ENCODE measurements at regions not wholly inside any gene's neighbourhood (a gene's known extent, or its start where the extent isn't known, plus 50 kb on each side); places are given as distances from the start of the nearest gene placed in this dataset.

- DNase-seq (ENCODE audit: low read depth, low spot score) = no peak
- Histone ChIP-seq H4K20me1 (ENCODE audit: control insufficient read depth, extremely low read depth, insufficient read depth, low read length) (no peaks in the 10 kb centered on the region), H3K27ac (ENCODE audit: control insufficient read depth, insufficient read depth, low read length) (no peak overlapping the region), H3K27me3 (ENCODE audit: control insufficient read depth, extremely low read depth, insufficient read depth, low read length) (no peaks in the 10 kb centered on the region), H3K9me3 (ENCODE audit: control insufficient read depth, low read depth, low read length) (no peaks in the 10 kb centered on the region), H3K4me1 (ENCODE audit: control insufficient read depth, extremely low read depth, insufficient read depth, low read length) (no peaks in the 10 kb centered on the region), H2AFZ (ENCODE audit: control insufficient read depth, low read length) (no peak overlapping the region), H3K4me2 (ENCODE audit: control insufficient read depth, extremely low read depth, insufficient read depth, low read depth, low read length) (no peak overlapping the region), H3K36me3 (ENCODE audit: control insufficient read depth in 2 of 2, extremely low read depth in 1 of 2, insufficient read depth in 2 of 2, low read length in 2 of 2) (no peaks in the 10 kb centered on the region), H3K79me2 (ENCODE audit: control insufficient read depth, insufficient read depth, low read length) (no peaks in the 10 kb centered on the region), H3K4me3 (ENCODE audit: control insufficient read depth in 2 of 3, extremely low read depth in 1 of 3, insufficient read depth in 2 of 3, low read depth in 1 of 3, low read length in 3 of 3) (no peak overlapping the region), H3K9me1 (ENCODE audit: control insufficient read depth, extremely low read depth, insufficient read depth, low read length) (no peaks in the 10 kb centered on the region), H3K9ac (ENCODE audit: control insufficient read depth, extremely low read depth, insufficient read depth, low read length) (no peak overlapping the region)
- no peak for FAIRE-seq
- dilution Hi-C loops (cut with MboI; ENCODE audit: extremely low pct_ligation_motif_present, low sequenced_read_pairs) = no loop called here
- no peak for TF ChIP-seq CTCF (optimal IDR thresholded peaks at IDR 0.05 in 1 of 3, IDR thresholded peaks at IDR 0.05 in 1 of 3, conservative IDR thresholded peaks at IDR 0.05 in 1 of 3; ENCODE audit: extremely low read depth in 1 of 3, insufficient read depth in 2 of 3, low read length in 3 of 3)
- no peak for TF ChIP-seq EZH2 (IDR thresholded peaks at IDR 0.05; ENCODE audit: low read length)
These were observed 850.8 kb upstream of the RBFOX1 start for GRCh38 chr16:6481894-6482293.

GRCh38 chr16:6453742-6454141, 878.9 kb upstream of the RBFOX1 start:
- Histone ChIP-seq H2AFZ (ENCODE audit: control insufficient read depth, low read length) (no peak overlapping the region), H3K9ac (ENCODE audit: control insufficient read depth, extremely low read depth, insufficient read depth, low read length) (no peak overlapping the region), H4K20me1 (ENCODE audit: control insufficient read depth, extremely low read depth, insufficient read depth, low read length) (no peaks in the 10 kb centered on the region), H3K36me3 (ENCODE audit: control insufficient read depth in 2 of 2, extremely low read depth in 1 of 2, insufficient read depth in 2 of 2, low read length in 2 of 2) (no peaks in the 10 kb centered on the region), H3K9me1 (ENCODE audit: control insufficient read depth, extremely low read depth, insufficient read depth, low read length) (no peaks in the 10 kb centered on the region), H3K27ac (ENCODE audit: control insufficient read depth, insufficient read depth, low read length) (no peak overlapping the region), H3K79me2 (ENCODE audit: control insufficient read depth, insufficient read depth, low read length) (no peaks in the 10 kb centered on the region), H3K9me3 (ENCODE audit: control insufficient read depth, low read depth, low read length) (no peaks in the 10 kb centered on the region), H3K4me1 (ENCODE audit: control insufficient read depth, extremely low read depth, insufficient read depth, low read length) (no peaks in the 10 kb centered on the region), H3K4me2 (ENCODE audit: control insufficient read depth, extremely low read depth, insufficient read depth, low read depth, low read length) (no peak overlapping the region), H3K27me3 (ENCODE audit: control insufficient read depth, extremely low read depth, insufficient read depth, low read length) (no peaks in the 10 kb centered on the region), H3K4me3 (ENCODE audit: control insufficient read depth in 2 of 3, extremely low read depth in 1 of 3, insufficient read depth in 2 of 3, low read depth in 1 of 3, low read length in 3 of 3) (no peak overlapping the region)
- FAIRE-seq (no peak), DNase-seq (ENCODE audit: low read depth, low spot score) (no peak)
- dilution Hi-C loops (cut with MboI; ENCODE audit: extremely low pct_ligation_motif_present, low sequenced_read_pairs) = no loop called here
- TF ChIP-seq EZH2 (IDR thresholded peaks at IDR 0.05; ENCODE audit: low read length) = no peak

GRCh38 chr16:6447021-6447790, 885.4 kb upstream of the RBFOX1 start:
- Histone ChIP-seq H3K9ac (ENCODE audit: control insufficient read depth, extremely low read depth, insufficient read depth, low read length) (no peak overlapping the region), H2AFZ (ENCODE audit: control insufficient read depth, low read length) (no peak overlapping the region), H3K4me1 (ENCODE audit: control insufficient read depth, extremely low read depth, insufficient read depth, low read length) (no peaks in the 10 kb centered on the region), H4K20me1 (ENCODE audit: control insufficient read depth, extremely low read depth, insufficient read depth, low read length) (no peaks in the 10 kb centered on the region), H3K36me3 (ENCODE audit: control insufficient read depth in 2 of 2, extremely low read depth in 1 of 2, insufficient read depth in 2 of 2, low read length in 2 of 2) (no peaks in the 10 kb centered on the region), H3K9me1 (ENCODE audit: control insufficient read depth, extremely low read depth, insufficient read depth, low read length) (no peaks in the 10 kb centered on the region), H3K4me2 (ENCODE audit: control insufficient read depth, extremely low read depth, insufficient read depth, low read depth, low read length) (no peak overlapping the region), H3K27ac (ENCODE audit: control insufficient read depth, insufficient read depth, low read length) (no peak overlapping the region), H3K79me2 (ENCODE audit: control insufficient read depth, insufficient read depth, low read length) (no peaks in the 10 kb centered on the region), H3K27me3 (ENCODE audit: control insufficient read depth, extremely low read depth, insufficient read depth, low read length) (no peaks in the 10 kb centered on the region), H3K9me3 (ENCODE audit: control insufficient read depth, low read depth, low read length) (no peaks in the 10 kb centered on the region), H3K4me3 (ENCODE audit: control insufficient read depth in 2 of 3, extremely low read depth in 1 of 3, insufficient read depth in 2 of 3, low read depth in 1 of 3, low read length in 3 of 3) (no peak overlapping the region)
- FAIRE-seq (no peak), DNase-seq (ENCODE audit: low read depth, low spot score) (no peak)
- dilution Hi-C loops (cut with MboI; ENCODE audit: extremely low pct_ligation_motif_present, low sequenced_read_pairs) = no loop called here
- TF ChIP-seq CTCF (optimal IDR thresholded peaks at IDR 0.05 in 1 of 3, IDR thresholded peaks at IDR 0.05 in 1 of 3, conservative IDR thresholded peaks at IDR 0.05 in 1 of 3; ENCODE audit: extremely low read depth in 1 of 3, insufficient read depth in 2 of 3, low read length in 3 of 3) = no peak
- TF ChIP-seq EZH2 (IDR thresholded peaks at IDR 0.05; ENCODE audit: low read length) = no peak

All from keratinocyte (primary cell).